HG03066 (cell line): ENCODE measurements at regions not wholly inside any gene's neighbourhood (a gene's known extent, or its start where the extent isn't known, plus 50 kb on each side); places are given as distances from the start of the nearest gene placed in this dataset.
"Not testable (repeated sequence)": the region's sequence is repeated elsewhere in the genome, so short reads cannot be mapped to it uniquely, and the experiment has no call there.

Source experiments
- ATAC-seq: cut with Tn5 transposase; IDR thresholded peaks from one replicate; pipeline ENCODE4 v1.9.1; 2021; ENCODE audit warnings: low read depth; ENCODE audit not compliant: unreplicated experiment

- ATAC-seq = no peak
These were observed 365.9 kb downstream of the NFIB start for GRCh38 chr9:13948037-13948436.

- no peak for ATAC-seq
These were observed 370.8 kb downstream of the NFIB start for GRCh38 chr9:13943176-13943575.

- no peak for ATAC-seq
These were observed 371.2 kb downstream of the NFIB start for GRCh38 chr9:13942695-13943094.

- ATAC-seq = no peak
These were observed 371.7 kb downstream of the NFIB start for GRCh38 chr9:13942201-13942600.

- ATAC-seq = no peak
These were observed 372.2 kb downstream of the NFIB start for GRCh38 chr9:13941714-13942113.

- no peak for ATAC-seq
These were observed 374.0 kb downstream of the NFIB start for GRCh38 chr9:13939701-13940490.

- ATAC-seq = no peak
These were observed 374.8 kb downstream of the NFIB start for GRCh38 chr9:13939134-13939533.

GRCh38 chr9:13934416-13934815 is 379.5 kb downstream of the NFIB start:
- ATAC-seq = no peak

- ATAC-seq = no peak
These were observed 380.7 kb downstream of the NFIB start for GRCh38 chr9:13933268-13933656.

- no peak for ATAC-seq
These were observed 381.2 kb downstream of the NFIB start for GRCh38 chr9:13932528-13933267.

GRCh38 chr9:13929013-13929412 is 384.9 kb downstream of the NFIB start:
- no peak for ATAC-seq

- no peak for ATAC-seq
These were observed 390.6 kb downstream of the NFIB start for GRCh38 chr9:13923381-13923780.

GRCh38 chr9:13920557-13920956 is 393.4 kb downstream of the NFIB start:
- no peak for ATAC-seq

GRCh38 chr9:13919401-13919800 is 394.5 kb downstream of the NFIB start:
- no peak for ATAC-seq

- ATAC-seq = no peak
These were observed 396.4 kb downstream of the NFIB start for GRCh38 chr9:13917534-13917933.

- ATAC-seq = no peak
These were observed 398.2 kb downstream of the NFIB start for GRCh38 chr9:13915591-13916301.

GRCh38 chr9:13915131-13915530 is 398.8 kb downstream of the NFIB start:
- no peak for ATAC-seq

GRCh38 chr9:13911473-13911872 is 402.5 kb downstream of the NFIB start:
- no peak for ATAC-seq

- not testable (repeated sequence) for ATAC-seq
These were observed 406.1 kb downstream of the NFIB start for GRCh38 chr9:13907842-13908241.

GRCh38 chr9:13904746-13905145 is 409.2 kb downstream of the NFIB start:
- no peak for ATAC-seq

- ATAC-seq = no peak
These were observed 409.6 kb downstream of the NFIB start for GRCh38 chr9:13904311-13904710.
